IPS-15b (cell line): ENCODE measurements at regions not wholly inside any gene's neighbourhood (a gene's known extent, or its start where the extent isn't known, plus 50 kb on each side); places are given as distances from the start of the nearest gene placed in this dataset.
"Not testable (repeated sequence)": the region's sequence is repeated elsewhere in the genome, so short reads cannot be mapped to it uniquely, and the experiment has no call there.

ENCODE experiments used
- H3K27me3 ChIP-seq: one replicate; pipeline ENCODE4 v1.6.1; 2013; ENCODE audit warnings: low read length; ENCODE audit not compliant: control insufficient read depth, insufficient read depth
- H3K36me3 ChIP-seq: one replicate; pipeline ENCODE4 v1.6.1; 2013; ENCODE audit warnings: low read length; ENCODE audit not compliant: control insufficient read depth, insufficient read depth
- H3K4me1 ChIP-seq: one replicate; pipeline ENCODE4 v1.6.1; 2013; ENCODE audit warnings: mild to moderate bottlenecking, low read length; ENCODE audit not compliant: control insufficient read depth, insufficient read depth
- H3K4me3 ChIP-seq: one replicate; pipeline ENCODE4 v1.5.1; 2013; ENCODE audit warnings: low read depth, low read length
- H3K9ac ChIP-seq: one replicate; pipeline ENCODE4 v1.6.1; 2013; ENCODE audit warnings: low read depth, mild to moderate bottlenecking, low read length
- H3K9me3 ChIP-seq: one replicate; pipeline ENCODE4 v1.6.1; 2013; ENCODE audit warnings: mild to moderate bottlenecking, low read length; ENCODE audit not compliant: control insufficient read depth, insufficient read depth

GRCh38 chr2:176774766-176775451 lies 437.7 kb upstream of the HNRNPA3 start:
- H3K27me3 ChIP-seq = no peaks in the 10 kb centered on the region
- no peak overlapping the region for H3K4me3 ChIP-seq
- no peaks in the 10 kb centered on the region for H3K36me3 ChIP-seq
- H3K9me3 ChIP-seq = peaks cover 12% of the 10 kb centered on the region
- H3K4me1 ChIP-seq = no peaks in the 10 kb centered on the region
- H3K9ac ChIP-seq = no peak overlapping the region

GRCh38 chr2:176777262-176777661 lies 435.3 kb upstream of the HNRNPA3 start:
- H3K27me3 ChIP-seq = no peaks in the 10 kb centered on the region
- H3K4me1 ChIP-seq = no peaks in the 10 kb centered on the region
- no peaks in the 10 kb centered on the region for H3K36me3 ChIP-seq
- peaks cover 11% of the 10 kb centered on the region for H3K9me3 ChIP-seq
- H3K9ac ChIP-seq = no peak overlapping the region
- H3K4me3 ChIP-seq = no peak overlapping the region

- Histone ChIP-seq H3K9ac (no peak overlapping the region), H3K9me3 (no peaks in the 10 kb centered on the region), H3K4me3 (no peak overlapping the region), H3K27me3 (no peaks in the 10 kb centered on the region), H3K4me1 (no peaks in the 10 kb centered on the region), H3K36me3 (no peaks in the 10 kb centered on the region)
These were observed 432.7 kb upstream of the HNRNPA3 start for GRCh38 chr2:176779917-176780316.

- Histone ChIP-seq H3K36me3 (no peaks in the 10 kb centered on the region), H3K4me3 (no peak overlapping the region), H3K27me3 (no peaks in the 10 kb centered on the region), H3K9ac (no peak overlapping the region), H3K4me1 (no peaks in the 10 kb centered on the region), H3K9me3 (no peaks in the 10 kb centered on the region)
These were observed 432.2 kb upstream of the HNRNPA3 start for GRCh38 chr2:176780348-176780747.

GRCh38 chr2:176781570-176782217 lies 430.9 kb upstream of the HNRNPA3 start:
- Histone ChIP-seq H3K9me3 (no peaks in the 10 kb centered on the region), H3K36me3 (no peaks in the 10 kb centered on the region), H3K4me1 (no peaks in the 10 kb centered on the region), H3K27me3 (no peaks in the 10 kb centered on the region), H3K4me3 (no peak overlapping the region), H3K9ac (no peak overlapping the region)

GRCh38 chr2:176784633-176785200 lies 427.9 kb upstream of the HNRNPA3 start:
- H3K27me3 ChIP-seq = no peaks in the 10 kb centered on the region
- no peaks in the 10 kb centered on the region for H3K4me1 ChIP-seq
- no peaks in the 10 kb centered on the region for H3K36me3 ChIP-seq
- H3K9me3 ChIP-seq = no peaks in the 10 kb centered on the region
- H3K9ac ChIP-seq = no peak overlapping the region
- no peak overlapping the region for H3K4me3 ChIP-seq

GRCh38 chr2:176789751-176790150 lies 422.8 kb upstream of the HNRNPA3 start:
- H3K27me3 ChIP-seq = peaks cover 2% of the 10 kb centered on the region
- H3K4me1 ChIP-seq = no peaks in the 10 kb centered on the region
- no peak overlapping the region for H3K4me3 ChIP-seq

GRCh38 chr2:176790468-176790867 lies 422.1 kb upstream of the HNRNPA3 start:
- no peak overlapping the region for H3K9ac ChIP-seq
- H3K36me3 ChIP-seq = no peaks in the 10 kb centered on the region
- no peak overlapping the region for H3K4me3 ChIP-seq
- no peaks in the 10 kb centered on the region for H3K4me1 ChIP-seq
- no peaks in the 10 kb centered on the region for H3K9me3 ChIP-seq
- peaks cover 2% of the 10 kb centered on the region for H3K27me3 ChIP-seq

More at GRCh38 chr2:176789751-176790150, 422.8 kb upstream of the HNRNPA3 start:
- Histone ChIP-seq H3K9ac (no peak overlapping the region), H3K9me3 (no peaks in the 10 kb centered on the region), H3K36me3 (no peaks in the 10 kb centered on the region)

- Histone ChIP-seq H3K36me3 (no peaks in the 10 kb centered on the region), H3K4me3 (no peak overlapping the region), H3K27me3 (peaks cover 2% of the 10 kb centered on the region), H3K9ac (no peak overlapping the region), H3K9me3 (peaks cover 4% of the 10 kb centered on the region), H3K4me1 (no peaks in the 10 kb centered on the region)
These were observed 418.8 kb upstream of the HNRNPA3 start for GRCh38 chr2:176793792-176794191.

GRCh38 chr2:176794392-176794791 lies 418.2 kb upstream of the HNRNPA3 start:
- Histone ChIP-seq H3K9me3 (peaks cover 4% of the 10 kb centered on the region), H3K27me3 (peaks cover 2% of the 10 kb centered on the region), H3K4me3 (no peak overlapping the region), H3K4me1 (no peaks in the 10 kb centered on the region), H3K9ac (no peak overlapping the region), H3K36me3 (no peaks in the 10 kb centered on the region)

- H3K9ac ChIP-seq = no peak overlapping the region
- peaks cover 4% of the 10 kb centered on the region for H3K9me3 ChIP-seq
- H3K4me3 ChIP-seq = no peak overlapping the region
- H3K4me1 ChIP-seq = no peaks in the 10 kb centered on the region
- no peaks in the 10 kb centered on the region for H3K36me3 ChIP-seq
- peaks cover 2% of the 10 kb centered on the region for H3K27me3 ChIP-seq
These were observed 416.8 kb upstream of the HNRNPA3 start for GRCh38 chr2:176795823-176796222.

GRCh38 chr2:176796677-176797076 lies 415.9 kb upstream of the HNRNPA3 start:
- H3K9me3 ChIP-seq, H3K4me1 ChIP-seq, H3K4me3 ChIP-seq, H3K9ac ChIP-seq, H3K36me3 ChIP-seq, H3K27me3 ChIP-seq: not testable (repeated sequence)
